HG02938 (cell line): ENCODE measurements at regions not wholly inside any gene's neighbourhood (a gene's known extent, or its start where the extent isn't known, plus 50 kb on each side); places are given as distances from the start of the nearest gene placed in this dataset.

Experiments used
- ATAC-seq: cut with Tn5 transposase; IDR thresholded peaks from one replicate; pipeline ENCODE4 v1.9.1; 2021; ENCODE audit warnings: mild to moderate bottlenecking, moderate library complexity; ENCODE audit not compliant: unreplicated experiment

- ATAC-seq, result no peak
These were observed 898.4 kb downstream of the PDCD6IP start for GRCh38 chr3:34696831-34697230.

GRCh38 chr3:34703053-34703452 is 904.6 kb downstream of the PDCD6IP start:
- ATAC-seq, result no peak

GRCh38 chr3:34724916-34725499 is 914.3 kb upstream of the ARPP21 start:
- no peak for ATAC-seq

GRCh38 chr3:34725774-34726173 is 913.6 kb upstream of the ARPP21 start:
- ATAC-seq, result no peak

- ATAC-seq, result peak; percentile 45
These were observed 911.6 kb upstream of the ARPP21 start for GRCh38 chr3:34727700-34728099.

- no peak for ATAC-seq
These were observed 897.2 kb upstream of the ARPP21 start for GRCh38 chr3:34742151-34742550.

GRCh38 chr3:34758630-34759261 is 880.6 kb upstream of the ARPP21 start:
- no peak for ATAC-seq

- ATAC-seq, result no peak
These were observed 861.9 kb upstream of the ARPP21 start for GRCh38 chr3:34777386-34777785.

GRCh38 chr3:34779092-34779491 is 860.2 kb upstream of the ARPP21 start:
- ATAC-seq, result no peak

GRCh38 chr3:34780294-34780693 is 859.0 kb upstream of the ARPP21 start:
- no peak for ATAC-seq

- ATAC-seq, result no peak
These were observed 858.4 kb upstream of the ARPP21 start for GRCh38 chr3:34780973-34781372.

GRCh38 chr3:34782871-34783270 is 856.5 kb upstream of the ARPP21 start:
- no peak for ATAC-seq

GRCh38 chr3:34783876-34784275 is 855.4 kb upstream of the ARPP21 start:
- ATAC-seq, result no peak

GRCh38 chr3:34793057-34793456 is 846.3 kb upstream of the ARPP21 start:
- ATAC-seq, result no peak

GRCh38 chr3:34807611-34808010 is 831.7 kb upstream of the ARPP21 start:
- no peak for ATAC-seq

GRCh38 chr3:34808287-34808686 is 831.0 kb upstream of the ARPP21 start:
- no peak for ATAC-seq

GRCh38 chr3:34828847-34829246 is 810.5 kb upstream of the ARPP21 start:
- ATAC-seq, result no peak

GRCh38 chr3:34832865-34833508 is 806.3 kb upstream of the ARPP21 start:
- ATAC-seq, result no peak

- no peak for ATAC-seq
These were observed 801.2 kb upstream of the ARPP21 start for GRCh38 chr3:34837848-34838741.

GRCh38 chr3:34842706-34843480 is 796.4 kb upstream of the ARPP21 start:
- ATAC-seq, result no peak

- no peak for ATAC-seq
These were observed 795.1 kb upstream of the ARPP21 start for GRCh38 chr3:34844323-34844620.
